ENCODE measurements at regions not wholly inside any gene's neighbourhood (a gene's known extent, or its start where the extent isn't known, plus 50 kb on each side); places are given as distances from the start of the nearest gene placed in this dataset.

DNA sequence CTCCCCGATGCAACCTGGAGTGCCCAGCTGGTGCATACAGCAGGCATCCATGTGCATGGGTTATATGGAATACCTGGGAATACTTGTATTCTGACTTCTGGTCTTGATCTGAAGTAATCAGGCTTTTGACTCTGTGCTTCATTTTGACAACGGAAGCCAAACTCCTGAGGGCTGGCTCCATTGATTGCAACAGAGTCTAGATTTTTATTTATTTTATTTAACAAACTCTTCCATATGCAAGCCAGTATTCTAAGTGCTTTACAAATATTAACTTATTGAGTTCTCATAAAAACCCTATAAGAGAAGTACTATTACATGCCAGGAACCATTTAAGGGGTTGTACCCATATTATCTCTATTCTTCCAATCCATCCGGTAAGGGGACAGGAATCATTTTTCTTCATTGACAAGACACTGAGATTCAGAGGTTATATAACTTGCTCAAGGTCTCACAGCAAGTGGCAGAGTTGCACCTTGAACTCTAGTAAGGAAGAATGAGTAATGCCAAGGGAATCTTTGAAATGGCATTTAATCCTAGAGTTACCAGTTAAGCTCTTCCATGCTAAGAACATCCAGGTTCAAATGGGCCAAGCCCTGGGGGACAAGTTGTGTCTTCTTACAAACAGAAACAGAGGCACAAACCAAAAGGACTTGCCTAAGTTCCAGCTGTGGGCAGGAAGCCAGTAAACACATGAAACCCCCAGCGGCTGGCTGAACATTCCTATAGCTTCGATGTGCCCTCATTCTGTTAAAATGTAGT lies 241.0 kb downstream of the WDR11 start:
- Histone ChIP-seq H3K4me1 (ENCODE audit: control insufficient read depth in 1 of 2, insufficient read depth in 2 of 2, low read length in 2 of 2) (peaks cover 7 to 13% of the 10 kb centered on the region in 2 experiments; a peak in 3 of 4 replicates), H2AFZ (ENCODE audit: low read depth, low read length, poor library complexity, severe bottlenecking) (no peak overlapping the region), H3K27ac (ENCODE audit: low read depth, low read length) (no peak overlapping the region), H3K27me3 (ENCODE audit: insufficient read depth, low read length) (no peaks in the 10 kb centered on the region), H3K9me3 (ENCODE audit: control insufficient read depth in 1 of 2, insufficient read depth in 1 of 2, low read depth in 1 of 2, low read length in 2 of 2) (no peaks in the 10 kb centered on the region), H3K4me3 (replicated peaks in 1 of 2; ENCODE audit: low read depth in 1 of 2, low read length in 2 of 2) (no peak overlapping the region), H3K9ac (ENCODE audit: low read length) (no peak overlapping the region), H3K9me2 (ENCODE audit: insufficient read depth) (no peaks in the 10 kb centered on the region), H3K4me2 (ENCODE audit: low read length) (peak overlapping the region; percentile 39), H3K36me3 (ENCODE audit: control insufficient read depth in 1 of 2, insufficient read depth in 2 of 2, low read length in 2 of 2) (no peaks in the 10 kb centered on the region), H4K20me1 (ENCODE audit: insufficient read depth) (no peaks in the 10 kb centered on the region), H3K79me2 (ENCODE audit: insufficient read depth, low read length) (no peaks in the 10 kb centered on the region)
- ChIA-PET RAD21 (ENCODE audit: low non-redundant PET in 1 of 2, low total read pairs in 2 of 2, uncharacterized antibody in 2 of 2, unreplicated experiment in 2 of 2) (no interaction called here), CTCF (no interaction called here), POLR2A (no interaction called here)
- no TSS peak for BruUV-seq (replicated peaks)
- no peak for TF ChIP-seq ZBTB33 (IDR thresholded peaks at IDR 0.05; ENCODE audit: extremely low read depth, insufficient replicate concordance, low read length)
- TF ChIP-seq SRF (IDR thresholded peaks at IDR 0.05; ENCODE audit: low read depth) = 0 out of 2 replicates have a peak, but pooled peaks have one; percentile 27
- TF ChIP-seq FOSL1 (IDR thresholded peaks at IDR 0.05; ENCODE audit: low read depth) = peak; percentile 43; the same call in 1 of the 2 replicates
- TF ChIP-seq POLR2A (IDR thresholded peaks at IDR 0.05; ENCODE audit: borderline replicate concordance, extremely low read depth, insufficient read depth, insufficient read length) = no peak
- peak; percentile 48 for TF ChIP-seq JUND (IDR thresholded peaks at IDR 0.05)
- 0 out of 2 replicates have a peak, but pooled peaks have one; percentile 29 for TF ChIP-seq CBX3 (IDR thresholded peaks at IDR 0.05; ENCODE audit: low read depth)
- intact Hi-C loops (cut with micrococcal nuclease) = no loop called here
- no peak for DNase-seq (ENCODE audit: low read depth, low spot score)
- ATAC-seq = peak; percentile 28; the same call in 1 of the 2 replicates

- Histone ChIP-seq H3K4me2 (ENCODE audit: low read length) (peak overlapping the region; percentile 39), H3K4me1 (ENCODE audit: control insufficient read depth in 1 of 2, insufficient read depth in 2 of 2, low read length in 2 of 2) (peaks cover 7 to 13% of the 10 kb centered on the region in 2 experiments; a peak in 3 of 4 replicates), H3K9me2 (ENCODE audit: insufficient read depth) (no peaks in the 10 kb centered on the region), H3K4me3 (replicated peaks in 1 of 2; ENCODE audit: low read depth in 1 of 2, low read length in 2 of 2) (no peak overlapping the region), H3K9ac (ENCODE audit: low read length) (no peak overlapping the region), H4K20me1 (ENCODE audit: insufficient read depth) (no peaks in the 10 kb centered on the region), H3K36me3 (ENCODE audit: control insufficient read depth in 1 of 2, insufficient read depth in 2 of 2, low read length in 2 of 2) (no peaks in the 10 kb centered on the region), H3K79me2 (ENCODE audit: insufficient read depth, low read length) (no peaks in the 10 kb centered on the region), H2AFZ (ENCODE audit: low read depth, low read length, poor library complexity, severe bottlenecking) (no peak overlapping the region), H3K27ac (ENCODE audit: low read depth, low read length) (no peak overlapping the region), H3K27me3 (ENCODE audit: insufficient read depth, low read length) (no peaks in the 10 kb centered on the region), H3K9me3 (ENCODE audit: control insufficient read depth in 1 of 2, insufficient read depth in 1 of 2, low read depth in 1 of 2, low read length in 2 of 2) (no peaks in the 10 kb centered on the region)
- ChIA-PET RAD21 (ENCODE audit: low non-redundant PET in 1 of 2, low total read pairs in 2 of 2, uncharacterized antibody in 2 of 2, unreplicated experiment in 2 of 2) (no interaction called here), POLR2A (no interaction called here), CTCF (no interaction called here)
- no TSS peak for BruUV-seq (replicated peaks)
- ATAC-seq (no peak), DNase-seq (ENCODE audit: low read depth, low spot score) (no peak)
- intact Hi-C loops (cut with micrococcal nuclease) = no loop called here
- no peak for TF ChIP-seq EZH2 (IDR thresholded peaks at IDR 0.05)
- no peak for TF ChIP-seq REST (IDR thresholded peaks at IDR 0.05; ENCODE audit: low read depth)
- TF ChIP-seq SRF (IDR thresholded peaks at IDR 0.05; ENCODE audit: low read depth) = no peak
- TF ChIP-seq EGR1 (IDR thresholded peaks at IDR 0.05; ENCODE audit: low read depth) = no peak
- TF ChIP-seq FOSL1 (IDR thresholded peaks at IDR 0.05; ENCODE audit: low read depth) = no peak
- no peak for TF ChIP-seq TCF7L2 (IDR thresholded peaks at IDR 0.05; ENCODE audit: borderline replicate concordance, extremely low read depth, insufficient read depth, insufficient read length)
- TF ChIP-seq POLR2A (IDR thresholded peaks at IDR 0.05; ENCODE audit: borderline replicate concordance, extremely low read depth, insufficient read depth, insufficient read length) = no peak
- TF ChIP-seq EZH2phosphoT487 (IDR thresholded peaks at IDR 0.05; ENCODE audit: borderline replicate concordance) = no peak
- no peak for TF ChIP-seq ZFX (IDR thresholded peaks at IDR 0.05)
- TF ChIP-seq MAX (IDR thresholded peaks at IDR 0.05) = no peak
- TF ChIP-seq POLR2AphosphoS5 (IDR thresholded peaks at IDR 0.05; ENCODE audit: low read depth, low read length) = no peak
- no peak for TF ChIP-seq RAD21 (IDR thresholded peaks at IDR 0.05; ENCODE audit: low read depth)
These were observed 241.5 kb downstream of the WDR11 start for GRCh38 chr10:121092720-121093095.
